ENCODE measurements at regions not wholly inside any gene's neighbourhood (a gene's known extent, or its start where the extent isn't known, plus 50 kb on each side); places are given as distances from the start of the nearest gene placed in this dataset.

GRCh38 chr3:16056217-16056616, 118.3 kb upstream of the GALNT15 start:
- Histone ChIP-seq H3K9ac (no peak overlapping the region), H3K27ac (no peak overlapping the region), H3K36me3 (ENCODE audit: insufficient read depth) (no peaks in the 10 kb centered on the region), H2AFZ (ENCODE audit: low read depth) (no peak overlapping the region), H3K4me1 (ENCODE audit: low read depth, poor library complexity, severe bottlenecking) (no peaks in the 10 kb centered on the region), H3K4me2 (no peak overlapping the region), H3K79me2 (ENCODE audit: insufficient read depth, low read depth) (no peaks in the 10 kb centered on the region), H3K4me3 (IDR thresholded peaks at IDR 0.05; ENCODE audit: insufficient read depth, low read depth, low read length) (no peak overlapping the region), H3K27me3 (ENCODE audit: insufficient read depth, low read depth) (no peaks in the 10 kb centered on the region), H4K20me1 (ENCODE audit: insufficient read depth) (no peaks in the 10 kb centered on the region)
- TF ChIP-seq CTCF (conservative IDR thresholded peaks at IDR 0.05; ENCODE audit: low read depth, low read length): no peak

GRCh38 chr3:16058521-16058920, 116.0 kb upstream of the GALNT15 start:
- H3K27ac ChIP-seq: no peak overlapping the region
- no peaks in the 10 kb centered on the region for H3K36me3 ChIP-seq (ENCODE audit: insufficient read depth)
- no peak overlapping the region for H3K4me3 ChIP-seq (IDR thresholded peaks at IDR 0.05; ENCODE audit: insufficient read depth, low read depth, low read length)
- H3K4me2 ChIP-seq: no peak overlapping the region
- no peak overlapping the region for H3K9ac ChIP-seq
- TF ChIP-seq CTCF (conservative IDR thresholded peaks at IDR 0.05; ENCODE audit: low read depth, low read length): no peak
- no peaks in the 10 kb centered on the region for H3K27me3 ChIP-seq (ENCODE audit: insufficient read depth, low read depth)
- no peaks in the 10 kb centered on the region for H4K20me1 ChIP-seq (ENCODE audit: insufficient read depth)
- no peak overlapping the region for H2AFZ ChIP-seq (ENCODE audit: low read depth)
- no peaks in the 10 kb centered on the region for H3K79me2 ChIP-seq (ENCODE audit: insufficient read depth, low read depth)
- H3K4me1 ChIP-seq (ENCODE audit: low read depth, poor library complexity, severe bottlenecking): no peaks in the 10 kb centered on the region

- Histone ChIP-seq H2AFZ (ENCODE audit: low read depth) (no peak overlapping the region), H3K4me1 (ENCODE audit: low read depth, poor library complexity, severe bottlenecking) (no peaks in the 10 kb centered on the region), H3K4me2 (no peak overlapping the region)
These were observed 115.4 kb upstream of the GALNT15 start for GRCh38 chr3:16059081-16059537.

GRCh38 chr3:16059711-16060357, 114.6 kb upstream of the GALNT15 start:
- Histone ChIP-seq H3K9ac (no peak overlapping the region), H3K4me2 (no peak overlapping the region), H2AFZ (ENCODE audit: low read depth) (no peak overlapping the region), H3K4me3 (IDR thresholded peaks at IDR 0.05; ENCODE audit: insufficient read depth, low read depth, low read length) (no peak overlapping the region), H3K27me3 (ENCODE audit: insufficient read depth, low read depth) (no peaks in the 10 kb centered on the region), H3K27ac (no peak overlapping the region), H4K20me1 (ENCODE audit: insufficient read depth) (no peaks in the 10 kb centered on the region), H3K79me2 (ENCODE audit: insufficient read depth, low read depth) (no peaks in the 10 kb centered on the region), H3K36me3 (ENCODE audit: insufficient read depth) (no peaks in the 10 kb centered on the region), H3K4me1 (ENCODE audit: low read depth, poor library complexity, severe bottlenecking) (no peaks in the 10 kb centered on the region)
- no peak for TF ChIP-seq CTCF (conservative IDR thresholded peaks at IDR 0.05; ENCODE audit: low read depth, low read length)

More at GRCh38 chr3:16059081-16059537, 115.4 kb upstream of the GALNT15 start:
- Histone ChIP-seq H3K36me3 (ENCODE audit: insufficient read depth) (no peaks in the 10 kb centered on the region), H3K27me3 (ENCODE audit: insufficient read depth, low read depth) (no peaks in the 10 kb centered on the region), H3K9ac (no peak overlapping the region), H3K27ac (no peak overlapping the region), H3K4me3 (IDR thresholded peaks at IDR 0.05; ENCODE audit: insufficient read depth, low read depth, low read length) (no peak overlapping the region), H3K79me2 (ENCODE audit: insufficient read depth, low read depth) (no peaks in the 10 kb centered on the region), H4K20me1 (ENCODE audit: insufficient read depth) (no peaks in the 10 kb centered on the region)
- TF ChIP-seq CTCF (conservative IDR thresholded peaks at IDR 0.05; ENCODE audit: low read depth, low read length): no peak
